ENCODE measurements at regions not wholly inside any gene's neighbourhood (a gene's known extent, or its start where the extent isn't known, plus 50 kb on each side); places are given as distances from the start of the nearest gene placed in this dataset.
A peak's percentile ranks its signal among the peaks of the same experiment; 100 is the strongest.

GRCh38 chr4:147076728-147077127 is 131.1 kb upstream of the TTC29 start:
- Histone ChIP-seq H3K36me3 (ENCODE audit: control insufficient read depth in 2 of 2, insufficient read depth in 2 of 2, low read length in 2 of 2) (no peaks in the 10 kb centered on the region), H3K27me3 (ENCODE audit: control insufficient read depth in 1 of 2, insufficient read depth in 2 of 2, low read length in 2 of 2) (no peaks in the 10 kb centered on the region), H3K27ac (ENCODE audit: low read length) (no peak overlapping the region), H3K9ac (ENCODE audit: low read length in 2 of 2) (no peak overlapping the region), H3K4me3 (ENCODE audit: low read length in 2 of 2) (no peak overlapping the region), H3K4me1 (ENCODE audit: control insufficient read depth, insufficient read depth, low read length) (peaks cover 20% of the 10 kb centered on the region), H3K9me3 (ENCODE audit: control insufficient read depth in 2 of 2, low read length in 2 of 2) (no peaks in the 10 kb centered on the region)

- Histone ChIP-seq H3K27me3 (ENCODE audit: control insufficient read depth in 1 of 2, insufficient read depth in 2 of 2, low read length in 2 of 2) (no peaks in the 10 kb centered on the region), H3K27ac (ENCODE audit: low read length) (peak overlapping the region; percentile 73), H3K4me3 (ENCODE audit: low read length in 2 of 2) (no peak overlapping the region), H3K9ac (ENCODE audit: low read length in 2 of 2) (no peak overlapping the region), H3K4me1 (ENCODE audit: control insufficient read depth, insufficient read depth, low read length) (peaks cover 20% of the 10 kb centered on the region), H3K9me3 (ENCODE audit: control insufficient read depth in 2 of 2, low read length in 2 of 2) (no peaks in the 10 kb centered on the region), H3K36me3 (ENCODE audit: control insufficient read depth in 2 of 2, insufficient read depth in 2 of 2, low read length in 2 of 2) (no peaks in the 10 kb centered on the region)
Observed at GRCh38 chr4:147078362-147078761, 132.7 kb upstream of the TTC29 start.

GRCh38 chr4:147078875-147079658 is 133.4 kb upstream of the TTC29 start:
- H3K36me3 ChIP-seq (ENCODE audit: control insufficient read depth in 2 of 2, insufficient read depth in 2 of 2, low read length in 2 of 2) = no peaks in the 10 kb centered on the region
- no peaks in the 10 kb centered on the region for H3K9me3 ChIP-seq (ENCODE audit: control insufficient read depth in 2 of 2, low read length in 2 of 2)
- H3K27me3 ChIP-seq (ENCODE audit: control insufficient read depth in 1 of 2, insufficient read depth in 2 of 2, low read length in 2 of 2) = no peaks in the 10 kb centered on the region
- H3K27ac ChIP-seq (ENCODE audit: low read length) = peak overlapping the region; percentile 73
- peaks cover 20% of the 10 kb centered on the region for H3K4me1 ChIP-seq (ENCODE audit: control insufficient read depth, insufficient read depth, low read length)
- peak overlapping the region; percentile 41 to 62 for H3K4me3 ChIP-seq (ENCODE audit: low read length in 2 of 2)
- peak overlapping the region in 1 of 2 donors; percentile 13 for H3K9ac ChIP-seq (ENCODE audit: low read length in 2 of 2)

- H3K4me3 ChIP-seq (ENCODE audit: low read length in 2 of 2) = no peak overlapping the region
- H3K36me3 ChIP-seq (ENCODE audit: control insufficient read depth in 2 of 2, insufficient read depth in 2 of 2, low read length in 2 of 2) = no peaks in the 10 kb centered on the region
- H3K4me1 ChIP-seq (ENCODE audit: control insufficient read depth, insufficient read depth, low read length) = peaks cover 14% of the 10 kb centered on the region
- H3K27me3 ChIP-seq (ENCODE audit: control insufficient read depth in 1 of 2, insufficient read depth in 2 of 2, low read length in 2 of 2) = no peaks in the 10 kb centered on the region
- no peaks in the 10 kb centered on the region for H3K9me3 ChIP-seq (ENCODE audit: control insufficient read depth in 2 of 2, low read length in 2 of 2)
- no peak overlapping the region for H3K27ac ChIP-seq (ENCODE audit: low read length)
- no peak overlapping the region for H3K9ac ChIP-seq (ENCODE audit: low read length in 2 of 2)
Observed at GRCh38 chr4:147084861-147085260, 139.2 kb upstream of the TTC29 start.

- no peaks in the 10 kb centered on the region for H3K27me3 ChIP-seq (ENCODE audit: control insufficient read depth in 1 of 2, insufficient read depth in 2 of 2, low read length in 2 of 2)
- peaks cover 8% of the 10 kb centered on the region for H3K4me1 ChIP-seq (ENCODE audit: control insufficient read depth, insufficient read depth, low read length)
- H3K4me3 ChIP-seq (ENCODE audit: low read length in 2 of 2) = no peak overlapping the region
- no peaks in the 10 kb centered on the region for H3K36me3 ChIP-seq (ENCODE audit: control insufficient read depth in 2 of 2, insufficient read depth in 2 of 2, low read length in 2 of 2)
- no peak overlapping the region for H3K27ac ChIP-seq (ENCODE audit: low read length)
- H3K9ac ChIP-seq (ENCODE audit: low read length in 2 of 2) = no peak overlapping the region
- H3K9me3 ChIP-seq (ENCODE audit: control insufficient read depth in 2 of 2, low read length in 2 of 2) = no peaks in the 10 kb centered on the region
Observed at GRCh38 chr4:147085781-147086180, 140.1 kb upstream of the TTC29 start.

GRCh38 chr4:147088146-147088545 is 142.5 kb upstream of the TTC29 start:
- Histone ChIP-seq H3K4me1 (ENCODE audit: control insufficient read depth, insufficient read depth, low read length) (peaks cover 8% of the 10 kb centered on the region), H3K36me3 (ENCODE audit: control insufficient read depth in 2 of 2, insufficient read depth in 2 of 2, low read length in 2 of 2) (no peaks in the 10 kb centered on the region), H3K4me3 (ENCODE audit: low read length in 2 of 2) (peak overlapping the region; percentile 56 to 64), H3K27ac (ENCODE audit: low read length) (peak overlapping the region; percentile 42), H3K9ac (ENCODE audit: low read length in 2 of 2) (peak overlapping the region in 1 of 2 donors; percentile 40), H3K27me3 (ENCODE audit: control insufficient read depth in 1 of 2, insufficient read depth in 2 of 2, low read length in 2 of 2) (no peaks in the 10 kb centered on the region), H3K9me3 (ENCODE audit: control insufficient read depth in 2 of 2, low read length in 2 of 2) (no peaks in the 10 kb centered on the region)

- peaks cover 8% of the 10 kb centered on the region for H3K4me1 ChIP-seq (ENCODE audit: control insufficient read depth, insufficient read depth, low read length)
- no peaks in the 10 kb centered on the region for H3K27me3 ChIP-seq (ENCODE audit: control insufficient read depth in 1 of 2, insufficient read depth in 2 of 2, low read length in 2 of 2)
- no peaks in the 10 kb centered on the region for H3K9me3 ChIP-seq (ENCODE audit: control insufficient read depth in 2 of 2, low read length in 2 of 2)
- no peak overlapping the region for H3K27ac ChIP-seq (ENCODE audit: low read length)
- no peak overlapping the region for H3K4me3 ChIP-seq (ENCODE audit: low read length in 2 of 2)
- no peaks in the 10 kb centered on the region for H3K36me3 ChIP-seq (ENCODE audit: control insufficient read depth in 2 of 2, insufficient read depth in 2 of 2, low read length in 2 of 2)
- no peak overlapping the region for H3K9ac ChIP-seq (ENCODE audit: low read length in 2 of 2)
Observed at GRCh38 chr4:147090486-147090885, 144.8 kb upstream of the TTC29 start.

- Histone ChIP-seq H3K9me3 (ENCODE audit: control insufficient read depth in 2 of 2, low read length in 2 of 2) (no peaks in the 10 kb centered on the region), H3K9ac (ENCODE audit: low read length in 2 of 2) (no peak overlapping the region)
Observed at GRCh38 chr4:147093206-147093605, 147.5 kb upstream of the TTC29 start.

GRCh38 chr4:147094238-147094637 is 148.6 kb upstream of the TTC29 start:
- no peaks in the 10 kb centered on the region for H3K4me1 ChIP-seq (ENCODE audit: control insufficient read depth, insufficient read depth, low read length)
- no peak overlapping the region for H3K27ac ChIP-seq (ENCODE audit: low read length)
- no peak overlapping the region for H3K9ac ChIP-seq (ENCODE audit: low read length in 2 of 2)
- H3K9me3 ChIP-seq (ENCODE audit: control insufficient read depth in 2 of 2, low read length in 2 of 2) = no peaks in the 10 kb centered on the region
- H3K27me3 ChIP-seq (ENCODE audit: control insufficient read depth in 1 of 2, insufficient read depth in 2 of 2, low read length in 2 of 2) = no peaks in the 10 kb centered on the region
- no peaks in the 10 kb centered on the region for H3K36me3 ChIP-seq (ENCODE audit: control insufficient read depth in 2 of 2, insufficient read depth in 2 of 2, low read length in 2 of 2)
- no peak overlapping the region for H3K4me3 ChIP-seq (ENCODE audit: low read length in 2 of 2)

More at GRCh38 chr4:147093206-147093605, 147.5 kb upstream of the TTC29 start:
- Histone ChIP-seq H3K4me3 (ENCODE audit: low read length in 2 of 2) (no peak overlapping the region), H3K27me3 (ENCODE audit: control insufficient read depth in 1 of 2, insufficient read depth in 2 of 2, low read length in 2 of 2) (no peaks in the 10 kb centered on the region), H3K4me1 (ENCODE audit: control insufficient read depth, insufficient read depth, low read length) (peaks cover 7% of the 10 kb centered on the region), H3K27ac (ENCODE audit: low read length) (no peak overlapping the region), H3K36me3 (ENCODE audit: control insufficient read depth in 2 of 2, insufficient read depth in 2 of 2, low read length in 2 of 2) (no peaks in the 10 kb centered on the region)

GRCh38 chr4:147096667-147097604 is 151.3 kb upstream of the TTC29 start:
- Histone ChIP-seq H3K27me3 (ENCODE audit: control insufficient read depth in 1 of 2, insufficient read depth in 2 of 2, low read length in 2 of 2) (no peaks in the 10 kb centered on the region), H3K9me3 (ENCODE audit: control insufficient read depth in 2 of 2, low read length in 2 of 2) (no peaks in the 10 kb centered on the region), H3K4me1 (ENCODE audit: control insufficient read depth, insufficient read depth, low read length) (peaks cover 2% of the 10 kb centered on the region), H3K36me3 (ENCODE audit: control insufficient read depth in 2 of 2, insufficient read depth in 2 of 2, low read length in 2 of 2) (no peaks in the 10 kb centered on the region), H3K27ac (ENCODE audit: low read length) (no peak overlapping the region), H3K9ac (ENCODE audit: low read length in 2 of 2) (no peak overlapping the region), H3K4me3 (ENCODE audit: low read length in 2 of 2) (no peak overlapping the region)

All from stomach smooth muscle (tissue), 2 donors.